ENCODE measurements at regions not wholly inside any gene's neighbourhood (a gene's known extent, or its start where the extent isn't known, plus 50 kb on each side); places are given as distances from the start of the nearest gene placed in this dataset.

GRCh38 chr12:40474630-40475029 lies 217.6 kb upstream of the CNTN1 start:
- ChIA-PET POLR2A (no interaction called here), CTCF (no interaction called here)
- DNase-seq (ENCODE audit: low spot score) (no peak), ATAC-seq (peak; percentile 36)
- Mint-ChIP-seq H3K36me3 (peaks cover 11% of the 10 kb centered on the region), H3K9me3 (peaks cover 11% of the 10 kb centered on the region), H3K4me3 (no peak overlapping the region), H3K27me3 (ENCODE audit: low read depth) (no peaks in the 10 kb centered on the region; the same call in 1 of the 2 replicates), H3K4me1 (peaks cover 40% of the 10 kb centered on the region), H3K27ac (peak overlapping the region; percentile 24; the same call in 1 of the 2 replicates)
- no peak for TF ChIP-seq GRHL2 (CRISPR knock-in tag; IDR thresholded peaks at IDR 0.05; ENCODE audit: insufficient replicate concordance, severe bottlenecking)
- peak; percentile 72 for TF ChIP-seq ZNF423 (CRISPR knock-in tag; IDR thresholded peaks at IDR 0.05)

GRCh38 chr12:40499856-40500255 lies 192.4 kb upstream of the CNTN1 start:
- ChIA-PET POLR2A (no interaction called here), CTCF (interaction anchor here (0.5 kb wide), 1 partner anchor 119 kb away, joined by 3 read pairs; no protein-coding TSS in a partner anchor)
- no peaks in the 10 kb centered on the region for H3K27me3 Mint-ChIP-seq (ENCODE audit: low read depth)
- TF ChIP-seq AFF4 (CRISPR knock-in tag; IDR thresholded peaks at IDR 0.05; ENCODE audit: borderline replicate concordance) (no peak), HMGA2 (CRISPR knock-in tag; IDR thresholded peaks at IDR 0.05) (no peak), TEAD4 (CRISPR knock-in tag; IDR thresholded peaks at IDR 0.05) (no peak), CDX4 (CRISPR knock-in tag; IDR thresholded peaks at IDR 0.05; ENCODE audit: borderline replicate concordance) (no peak), ZBTB21 (CRISPR knock-in tag; IDR thresholded peaks at IDR 0.05; ENCODE audit: borderline replicate concordance) (no peak), ATF6 (CRISPR knock-in tag; IDR thresholded peaks at IDR 0.05) (no peak), RELA (CRISPR knock-in tag; IDR thresholded peaks at IDR 0.05; ENCODE audit: borderline replicate concordance) (no peak), CREB1 (CRISPR knock-in tag; IDR thresholded peaks at IDR 0.05) (no peak), ATF2 (CRISPR knock-in tag; IDR thresholded peaks at IDR 0.05; ENCODE audit: borderline replicate concordance, low read depth) (no peak), SMAD3 (CRISPR knock-in tag; IDR thresholded peaks at IDR 0.05; ENCODE audit: borderline replicate concordance) (no peak), ZNF219 (CRISPR knock-in tag; IDR thresholded peaks at IDR 0.05; ENCODE audit: borderline replicate concordance) (no peak), ELF4 (CRISPR knock-in tag; IDR thresholded peaks at IDR 0.05; ENCODE audit: low read depth) (no peak), E2F5 (CRISPR knock-in tag; IDR thresholded peaks at IDR 0.05) (no peak), NFE2L1 (CRISPR knock-in tag; IDR thresholded peaks at IDR 0.05) (no peak), ZNF317 (CRISPR knock-in tag; IDR thresholded peaks at IDR 0.05; ENCODE audit: borderline replicate concordance, low read depth) (no peak), SP1 (CRISPR knock-in tag; conservative IDR thresholded peaks at IDR 0.05) (no peak), FOXP1 (CRISPR knock-in tag; IDR thresholded peaks at IDR 0.05; ENCODE audit: borderline replicate concordance) (no peak)
- ATAC-seq (no peak), DNase-seq (ENCODE audit: low spot score) (no peak)
- H3K9me3 Mint-ChIP-seq = no peaks in the 10 kb centered on the region
- H3K27ac Mint-ChIP-seq = no peak overlapping the region; the same call in 1 of the 2 replicates
- no peaks in the 10 kb centered on the region for H3K4me1 Mint-ChIP-seq
- no peak overlapping the region for H3K4me3 Mint-ChIP-seq
- no peaks in the 10 kb centered on the region for H3K36me3 Mint-ChIP-seq
